ENCODE measurements at regions not wholly inside any gene's neighbourhood (a gene's known extent, or its start where the extent isn't known, plus 50 kb on each side); places are given as distances from the start of the nearest gene placed in this dataset.
"Not testable (repeated sequence)": the region's sequence is repeated elsewhere in the genome, so short reads cannot be mapped to it uniquely, and the experiment has no call there.

DNA sequence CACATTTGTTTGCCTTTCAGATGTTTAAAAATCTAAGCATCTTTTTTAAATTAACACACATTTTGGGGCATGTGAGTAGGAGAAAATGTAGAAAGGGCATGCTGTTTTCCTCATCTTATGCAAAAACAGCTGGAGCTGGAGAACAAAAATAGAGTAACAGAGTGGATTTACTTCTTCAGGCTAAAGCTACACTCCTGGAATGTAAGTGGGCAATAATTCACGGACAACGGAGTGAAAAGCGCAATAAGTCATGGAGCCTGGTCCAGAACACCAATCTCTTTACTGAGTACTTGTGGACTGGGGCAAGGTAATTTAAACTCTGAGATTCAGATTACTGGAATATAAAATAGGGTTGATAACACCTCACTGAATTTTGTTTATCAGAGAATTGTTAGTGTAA lies 1018.8 kb upstream of the HS3ST1 start:
- TF ChIP-seq POLR2A (IDR thresholded peaks at IDR 0.05), result no peak
- Histone ChIP-seq H3K27me3 (no peaks in the 10 kb centered on the region), H3K9me3 (peaks cover 0 to 13% of the 10 kb centered on the region in 2 donors), H3K36me3 (no peaks in the 10 kb centered on the region), H3K4me3 (no peak overlapping the region), H3K27ac (no peak overlapping the region), H3K4me1 (no peaks in the 10 kb centered on the region)
- intact Hi-C loops (cut with DNase I; ENCODE audit: low total_unique reads), result no loop called here
- DNase-seq (ENCODE audit: low spot score in 2 of 2), result no peak

DNA sequence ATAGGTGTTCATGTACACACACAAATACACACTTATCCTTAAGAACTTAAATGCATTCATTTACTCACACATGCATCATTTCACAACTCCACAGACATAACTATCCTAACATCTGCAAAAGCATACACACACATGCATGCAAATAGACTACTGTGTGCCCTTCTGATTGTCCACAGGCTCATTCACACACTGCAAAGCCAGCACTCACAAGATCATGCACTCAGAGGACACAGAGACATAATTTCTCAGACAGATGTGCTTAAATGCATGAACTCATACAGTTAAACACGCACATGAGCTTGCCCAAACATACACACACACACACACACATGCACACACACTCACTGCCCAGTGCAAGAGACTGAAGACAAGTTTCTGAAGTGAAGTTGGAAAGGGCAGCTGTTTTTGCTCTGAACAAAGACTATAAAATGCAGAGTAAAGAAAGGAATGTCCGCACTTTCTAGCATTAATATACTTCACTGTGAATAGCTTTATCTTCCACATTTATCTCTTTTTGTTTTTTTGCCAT lies 1018.0 kb upstream of the HS3ST1 start:
- no peak for DNase-seq (ENCODE audit: low spot score in 2 of 2)
- Histone ChIP-seq H3K9me3 (peaks cover 0 to 13% of the 10 kb centered on the region in 2 donors), H3K27ac (no peak overlapping the region), H3K4me1 (no peaks in the 10 kb centered on the region), H3K27me3 (no peaks in the 10 kb centered on the region), H3K36me3 (no peaks in the 10 kb centered on the region), H3K4me3 (no peak overlapping the region)
- TF ChIP-seq POLR2AphosphoS5 (IDR thresholded peaks at IDR 0.05) (no peak), POLR2A (IDR thresholded peaks at IDR 0.05) (no peak)
- TF ChIP-seq, protein P1, sequence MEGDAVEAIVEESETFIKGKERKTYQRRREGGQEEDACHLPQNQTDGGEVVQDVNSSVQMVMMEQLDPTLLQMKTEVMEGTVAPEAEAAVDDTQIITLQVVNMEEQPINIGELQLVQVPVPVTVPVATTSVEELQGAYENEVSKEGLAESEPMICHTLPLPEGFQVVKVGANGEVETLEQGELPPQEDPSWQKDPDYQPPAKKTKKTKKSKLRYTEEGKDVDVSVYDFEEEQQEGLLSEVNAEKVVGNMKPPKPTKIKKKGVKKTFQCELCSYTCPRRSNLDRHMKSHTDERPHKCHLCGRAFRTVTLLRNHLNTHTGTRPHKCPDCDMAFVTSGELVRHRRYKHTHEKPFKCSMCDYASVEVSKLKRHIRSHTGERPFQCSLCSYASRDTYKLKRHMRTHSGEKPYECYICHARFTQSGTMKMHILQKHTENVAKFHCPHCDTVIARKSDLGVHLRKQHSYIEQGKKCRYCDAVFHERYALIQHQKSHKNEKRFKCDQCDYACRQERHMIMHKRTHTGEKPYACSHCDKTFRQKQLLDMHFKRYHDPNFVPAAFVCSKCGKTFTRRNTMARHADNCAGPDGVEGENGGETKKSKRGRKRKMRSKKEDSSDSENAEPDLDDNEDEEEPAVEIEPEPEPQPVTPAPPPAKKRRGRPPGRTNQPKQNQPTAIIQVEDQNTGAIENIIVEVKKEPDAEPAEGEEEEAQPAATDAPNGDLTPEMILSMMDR (IDR thresholded peaks at IDR 0.05), result no peak
- intact Hi-C loops (cut with DNase I; ENCODE audit: low total_unique reads), result no loop called here

DNA sequence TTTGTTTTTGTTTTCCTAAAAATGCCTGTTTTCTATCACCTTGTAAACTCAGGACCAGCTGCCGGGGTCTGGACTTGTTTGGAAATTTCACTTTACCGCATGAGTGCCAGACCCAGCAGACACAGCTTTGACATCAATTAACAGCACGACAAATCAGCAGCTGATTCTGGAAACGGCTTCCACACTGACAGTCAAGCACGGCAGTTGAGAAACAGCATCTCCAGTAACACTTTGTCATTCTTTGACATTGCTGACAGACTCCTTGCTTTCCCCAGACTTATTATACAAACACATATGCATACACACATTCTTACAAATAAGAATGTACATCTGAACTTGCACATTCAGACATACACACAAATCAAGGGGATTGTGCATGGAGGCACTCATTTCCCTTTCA lies 1017.6 kb upstream of the HS3ST1 start:
- intact Hi-C loops (cut with DNase I; ENCODE audit: low total_unique reads), result no loop called here
- Histone ChIP-seq H3K4me1 (no peaks in the 10 kb centered on the region), H3K27me3 (no peaks in the 10 kb centered on the region), H3K36me3 (no peaks in the 10 kb centered on the region), H3K4me3 (no peak overlapping the region), H3K9me3 (peaks cover 0 to 10% of the 10 kb centered on the region in 2 donors), H3K27ac (no peak overlapping the region)
- DNase-seq (ENCODE audit: low spot score in 2 of 2), result no peak
- no peak for TF ChIP-seq POLR2A (IDR thresholded peaks at IDR 0.05)
- TF ChIP-seq POLR2AphosphoS5 (IDR thresholded peaks at IDR 0.05), result no peak
- TF ChIP-seq, protein P1 (IDR thresholded peaks at IDR 0.05), result no peak

DNA sequence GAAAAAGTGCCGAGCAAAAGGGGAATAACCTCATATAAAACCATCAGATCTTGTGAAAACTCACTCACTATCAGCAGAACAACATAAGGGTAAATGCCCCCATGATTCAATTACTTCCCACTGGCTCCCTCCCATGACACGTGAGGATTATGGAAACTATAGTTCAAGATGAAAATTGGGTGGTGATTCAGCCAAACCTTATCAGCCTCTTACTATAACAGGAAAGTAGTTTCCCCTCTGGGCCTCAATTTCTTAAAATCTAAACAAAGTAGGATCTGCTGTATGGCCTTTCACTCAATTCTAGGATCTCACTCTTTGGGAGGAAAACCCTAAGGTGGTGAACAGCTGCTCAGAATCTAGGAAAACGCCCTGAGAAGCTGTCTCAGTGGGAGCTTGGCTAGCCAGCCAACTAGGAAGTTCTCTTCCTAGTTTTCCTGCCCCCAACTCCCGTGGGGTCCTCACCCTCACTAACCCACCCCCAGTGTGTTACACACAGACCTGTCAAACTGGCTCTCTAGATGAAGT lies 1017.1 kb upstream of the HS3ST1 start:
- Histone ChIP-seq H3K27me3 (no peaks in the 10 kb centered on the region), H3K4me3 (no peak overlapping the region), H3K27ac (no peak overlapping the region), H3K4me1 (no peaks in the 10 kb centered on the region), H3K36me3 (no peaks in the 10 kb centered on the region), H3K9me3 (peaks cover 0 to 5% of the 10 kb centered on the region in 2 donors)
- DNase-seq (ENCODE audit: low spot score in 2 of 2), result no peak
- intact Hi-C loops (cut with DNase I; ENCODE audit: low total_unique reads), result no loop called here
- TF ChIP-seq POLR2AphosphoS5 (IDR thresholded peaks at IDR 0.05), result no peak
- TF ChIP-seq POLR2A (IDR thresholded peaks at IDR 0.05), result no peak
- TF ChIP-seq, protein P1 (IDR thresholded peaks at IDR 0.05), result no peak

DNA sequence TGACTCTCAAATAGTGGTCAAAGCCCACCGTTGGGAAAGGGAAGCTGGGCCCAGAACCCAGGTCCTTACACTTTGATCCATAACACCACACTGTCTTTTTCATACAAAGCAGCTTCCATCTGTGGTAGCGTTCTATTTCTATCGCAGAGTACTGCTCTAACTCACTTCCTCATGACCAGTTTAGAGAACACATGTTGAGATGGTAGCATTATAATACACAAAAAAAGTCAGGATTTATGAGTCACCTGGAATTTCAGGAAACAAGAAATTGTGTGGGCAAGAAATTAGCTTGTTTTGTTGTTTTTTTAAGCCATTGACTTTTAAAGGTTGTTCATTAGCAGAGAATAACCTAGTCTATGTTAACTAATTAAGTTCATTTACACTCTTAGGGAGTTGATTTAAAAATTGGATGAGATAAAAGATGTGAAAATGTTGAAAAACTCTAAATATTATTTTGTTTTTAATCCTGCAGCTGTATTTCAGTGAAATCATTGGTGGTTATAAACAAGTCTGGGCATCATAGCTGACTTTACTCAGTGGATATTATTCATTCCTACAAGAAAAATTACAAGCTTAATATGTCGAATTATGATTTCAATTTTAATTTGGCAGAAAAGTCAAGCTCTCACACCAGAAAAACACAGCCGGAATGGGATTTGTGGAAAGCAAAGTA lies 1011.1 kb upstream of the HS3ST1 start:
- Histone ChIP-seq H3K4me1 (no peaks in the 10 kb centered on the region), H3K9me3 (no peaks in the 10 kb centered on the region), H3K27ac (no peak overlapping the region), H3K27me3 (no peaks in the 10 kb centered on the region), H3K4me3 (no peak overlapping the region), H3K36me3 (no peaks in the 10 kb centered on the region)
- intact Hi-C loops (cut with DNase I; ENCODE audit: low total_unique reads), result no loop called here
- TF ChIP-seq, protein P1 (IDR thresholded peaks at IDR 0.05), result no peak
- TF ChIP-seq POLR2A (IDR thresholded peaks at IDR 0.05) (no peak), POLR2AphosphoS5 (IDR thresholded peaks at IDR 0.05) (no peak)
- no peak for DNase-seq (ENCODE audit: low spot score in 2 of 2)

DNA sequence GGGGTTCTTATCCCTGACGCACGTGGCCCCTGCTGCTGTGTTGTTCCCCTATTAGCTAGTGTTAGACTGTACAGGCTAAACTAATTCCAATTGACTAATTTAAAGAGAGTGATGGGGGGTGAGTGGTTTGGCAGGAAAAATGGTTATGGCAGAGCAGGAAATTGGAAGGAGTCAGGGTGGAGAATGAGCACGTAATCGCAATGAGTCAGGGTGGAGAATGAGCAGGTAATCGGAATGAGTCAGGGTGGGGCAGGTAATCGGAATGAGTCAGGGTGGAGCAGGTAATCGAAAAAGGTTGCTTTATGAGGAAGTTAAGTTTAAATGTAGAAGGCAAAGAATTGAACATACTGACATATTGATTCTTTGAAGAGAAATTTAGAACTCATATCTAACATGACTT lies 1002.6 kb upstream of the HS3ST1 start:
- H3K4me3 ChIP-seq; DNase-seq (ENCODE audit: low spot score in 2 of 2): not testable (repeated sequence)

More for the DNA sequence above, 1002.6 kb upstream of the HS3ST1 start:
- H3K36me3 ChIP-seq; H3K27ac ChIP-seq; H3K4me1 ChIP-seq; H3K27me3 ChIP-seq; intact Hi-C loops (cut with DNase I; ENCODE audit: low total_unique reads); H3K9me3 ChIP-seq: not testable (repeated sequence)
